HG03565 (cell line): ENCODE measurements at regions not wholly inside any gene's neighbourhood (a gene's known extent, or its start where the extent isn't known, plus 50 kb on each side); places are given as distances from the start of the nearest gene placed in this dataset.

Source experiments
- ATAC-seq: cut with Tn5 transposase; IDR thresholded peaks from one replicate; pipeline ENCODE4 v1.9.1; 2021; ENCODE audit warnings: mild to moderate bottlenecking, moderate library complexity; ENCODE audit not compliant: unreplicated experiment

- no peak for ATAC-seq
Measured at GRCh38 chr3:193897731-193898180, 238.2 kb upstream of the HES1 start.

- no peak for ATAC-seq
Measured at GRCh38 chr3:193899001-193899400, 236.9 kb upstream of the HES1 start.

- ATAC-seq = no peak
Measured at GRCh38 chr3:193901007-193901406, 234.9 kb upstream of the HES1 start.

GRCh38 chr3:193902607-193903511 lies 233.1 kb upstream of the HES1 start:
- no peak for ATAC-seq

GRCh38 chr3:193903512-193903817 lies 232.5 kb upstream of the HES1 start:
- ATAC-seq = no peak

GRCh38 chr3:193903966-193904365 lies 232.0 kb upstream of the HES1 start:
- ATAC-seq = no peak

GRCh38 chr3:193905541-193906396 lies 230.2 kb upstream of the HES1 start:
- no peak for ATAC-seq

- no peak for ATAC-seq
Measured at GRCh38 chr3:193906849-193907410, 229.0 kb upstream of the HES1 start.

GRCh38 chr3:193908181-193908744 lies 227.7 kb upstream of the HES1 start:
- no peak for ATAC-seq

GRCh38 chr3:193909387-193909786 lies 226.6 kb upstream of the HES1 start:
- ATAC-seq = peak; percentile 85

GRCh38 chr3:193910310-193910709 lies 225.6 kb upstream of the HES1 start:
- ATAC-seq = no peak

GRCh38 chr3:193910886-193911738 lies 224.8 kb upstream of the HES1 start:
- ATAC-seq = no peak

- no peak for ATAC-seq
Measured at GRCh38 chr3:193911784-193912340, 224.1 kb upstream of the HES1 start.

GRCh38 chr3:193912621-193913178 lies 223.2 kb upstream of the HES1 start:
- no peak for ATAC-seq

- ATAC-seq = no peak
Measured at GRCh38 chr3:193914602-193915001, 221.3 kb upstream of the HES1 start.

GRCh38 chr3:193915099-193915498 lies 220.8 kb upstream of the HES1 start:
- no peak for ATAC-seq

GRCh38 chr3:193915613-193916012 lies 220.3 kb upstream of the HES1 start:
- ATAC-seq = no peak

- ATAC-seq = no peak
Measured at GRCh38 chr3:193917158-193917557, 218.8 kb upstream of the HES1 start.

- ATAC-seq = no peak
Measured at GRCh38 chr3:193921465-193921864, 214.5 kb upstream of the HES1 start.
